Activated CD8-positive, alpha-beta memory T cell treated with anti-CD3 and anti-CD28 coated beads for 4 hours (primary cell): ENCODE measurements at regions not wholly inside any gene's neighbourhood (a gene's known extent, or its start where the extent isn't known, plus 50 kb on each side); places are given as distances from the start of the nearest gene placed in this dataset.
"Not testable (repeated sequence)": the region's sequence is repeated elsewhere in the genome, so short reads cannot be mapped to it uniquely, and the experiment has no call there.

Experiments used
- DNase-seq, 2 donors: peaks; one replicate each; pipeline ENCODE4 v3.0.0-alpha.2; 2020; ENCODE audit warnings: low read depth in 2 of 2

- no peak for DNase-seq
Measured at GRCh38 chr16:87200637-87201036, 116.6 kb downstream of the C16orf95 start.

GRCh38 chr16:87201052-87201451 lies 116.1 kb downstream of the C16orf95 start:
- no peak for DNase-seq

- DNase-seq, result no peak
Measured at GRCh38 chr16:87201790-87202189, 115.4 kb downstream of the C16orf95 start.

- DNase-seq, result no peak
Measured at GRCh38 chr16:87202346-87202745, 114.8 kb downstream of the C16orf95 start.

- DNase-seq, result no peak
Measured at GRCh38 chr16:87203060-87203656, 114.0 kb downstream of the C16orf95 start.

- no peak for DNase-seq
Measured at GRCh38 chr16:87206646-87207451, 110.3 kb downstream of the C16orf95 start.

GRCh38 chr16:87207509-87207908 lies 109.7 kb downstream of the C16orf95 start:
- DNase-seq, result no peak

GRCh38 chr16:87207965-87208364 lies 109.2 kb downstream of the C16orf95 start:
- no peak for DNase-seq

- not testable (repeated sequence) for DNase-seq
Measured at GRCh38 chr16:87208968-87209367, 108.2 kb downstream of the C16orf95 start.

GRCh38 chr16:87209808-87210512 lies 107.2 kb downstream of the C16orf95 start:
- DNase-seq, result no peak

GRCh38 chr16:87210894-87211293 lies 106.3 kb downstream of the C16orf95 start:
- no peak for DNase-seq

GRCh38 chr16:87212026-87212425 lies 105.2 kb downstream of the C16orf95 start:
- DNase-seq, result no peak

- DNase-seq, result no peak
Measured at GRCh38 chr16:87213536-87213935, 103.7 kb downstream of the C16orf95 start.

- DNase-seq, result no peak
Measured at GRCh38 chr16:87216148-87216840, 100.9 kb downstream of the C16orf95 start.

- DNase-seq, result no peak
Measured at GRCh38 chr16:87216841-87217275, 100.3 kb downstream of the C16orf95 start.

GRCh38 chr16:87217802-87218201 lies 99.4 kb downstream of the C16orf95 start:
- DNase-seq, result not testable (repeated sequence)

- DNase-seq, result no peak
Measured at GRCh38 chr16:87218281-87219055, 98.7 kb downstream of the C16orf95 start.

- DNase-seq, result no peak
Measured at GRCh38 chr16:87219287-87219909, 97.8 kb downstream of the C16orf95 start.

- no peak for DNase-seq
Measured at GRCh38 chr16:87221633-87222032, 95.6 kb downstream of the C16orf95 start.

- DNase-seq, result no peak
Measured at GRCh38 chr16:87222335-87222734, 94.9 kb downstream of the C16orf95 start.
